ENCODE measurements at regions not wholly inside any gene's neighbourhood (a gene's known extent, or its start where the extent isn't known, plus 50 kb on each side); places are given as distances from the start of the nearest gene placed in this dataset.

DNA sequence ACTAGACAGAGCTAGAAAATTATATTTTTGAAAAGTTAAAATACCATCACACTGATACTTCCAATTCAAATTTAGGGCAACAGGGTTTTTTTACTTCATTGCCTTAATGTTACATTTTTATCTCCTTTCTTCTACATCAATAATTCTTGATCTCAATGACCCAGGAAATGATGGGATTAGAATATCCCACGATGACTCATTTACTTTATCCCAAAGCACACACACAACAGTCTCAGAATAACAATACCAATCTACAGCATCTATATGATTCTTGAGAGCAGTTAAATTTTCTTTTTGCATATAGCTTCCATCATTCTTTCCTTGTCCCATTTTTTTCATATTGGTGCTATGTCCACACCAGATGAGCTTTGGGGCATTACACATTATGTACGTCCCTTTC lies 98.4 kb upstream of the EEPD1 start:
- Histone ChIP-seq H3K27ac (ENCODE audit: low read depth, low read length) (no peak overlapping the region), H3K27me3 (ENCODE audit: control insufficient read depth, low read length) (no peaks in the 10 kb centered on the region), H3K9me2 (replicated peaks; ENCODE audit: control insufficient read depth, low read length) (no peaks in the 10 kb centered on the region), H3K79me2 (ENCODE audit: control insufficient read depth, low read length) (no peaks in the 10 kb centered on the region), H3K9me3 (ENCODE audit: control insufficient read depth, insufficient read depth, low read length) (no peaks in the 10 kb centered on the region), H3K4me2 (ENCODE audit: low read length) (no peak overlapping the region), H3K4me3 (ENCODE audit: low read length) (no peak overlapping the region), H4K20me1 (ENCODE audit: control insufficient read depth, insufficient read depth, low read depth, low read length) (no peaks in the 10 kb centered on the region), H3F3A (ENCODE audit: control insufficient read depth, insufficient read depth) (no peaks in the 10 kb centered on the region), H3K36me3 (ENCODE audit: control insufficient read depth, low read length) (no peaks in the 10 kb centered on the region), H3K4me1 (ENCODE audit: control insufficient read depth, low read length) (peaks cover 20% of the 10 kb centered on the region)
- TF ChIP-seq EZH2phosphoT487 (IDR thresholded peaks at IDR 0.05; ENCODE audit: borderline replicate concordance, low read length) = no peak
- TF ChIP-seq, protein P1, sequence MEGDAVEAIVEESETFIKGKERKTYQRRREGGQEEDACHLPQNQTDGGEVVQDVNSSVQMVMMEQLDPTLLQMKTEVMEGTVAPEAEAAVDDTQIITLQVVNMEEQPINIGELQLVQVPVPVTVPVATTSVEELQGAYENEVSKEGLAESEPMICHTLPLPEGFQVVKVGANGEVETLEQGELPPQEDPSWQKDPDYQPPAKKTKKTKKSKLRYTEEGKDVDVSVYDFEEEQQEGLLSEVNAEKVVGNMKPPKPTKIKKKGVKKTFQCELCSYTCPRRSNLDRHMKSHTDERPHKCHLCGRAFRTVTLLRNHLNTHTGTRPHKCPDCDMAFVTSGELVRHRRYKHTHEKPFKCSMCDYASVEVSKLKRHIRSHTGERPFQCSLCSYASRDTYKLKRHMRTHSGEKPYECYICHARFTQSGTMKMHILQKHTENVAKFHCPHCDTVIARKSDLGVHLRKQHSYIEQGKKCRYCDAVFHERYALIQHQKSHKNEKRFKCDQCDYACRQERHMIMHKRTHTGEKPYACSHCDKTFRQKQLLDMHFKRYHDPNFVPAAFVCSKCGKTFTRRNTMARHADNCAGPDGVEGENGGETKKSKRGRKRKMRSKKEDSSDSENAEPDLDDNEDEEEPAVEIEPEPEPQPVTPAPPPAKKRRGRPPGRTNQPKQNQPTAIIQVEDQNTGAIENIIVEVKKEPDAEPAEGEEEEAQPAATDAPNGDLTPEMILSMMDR (IDR thresholded peaks at IDR 0.05; ENCODE audit: low read depth, low read length, poor library complexity, severe bottlenecking) = no peak

DNA sequence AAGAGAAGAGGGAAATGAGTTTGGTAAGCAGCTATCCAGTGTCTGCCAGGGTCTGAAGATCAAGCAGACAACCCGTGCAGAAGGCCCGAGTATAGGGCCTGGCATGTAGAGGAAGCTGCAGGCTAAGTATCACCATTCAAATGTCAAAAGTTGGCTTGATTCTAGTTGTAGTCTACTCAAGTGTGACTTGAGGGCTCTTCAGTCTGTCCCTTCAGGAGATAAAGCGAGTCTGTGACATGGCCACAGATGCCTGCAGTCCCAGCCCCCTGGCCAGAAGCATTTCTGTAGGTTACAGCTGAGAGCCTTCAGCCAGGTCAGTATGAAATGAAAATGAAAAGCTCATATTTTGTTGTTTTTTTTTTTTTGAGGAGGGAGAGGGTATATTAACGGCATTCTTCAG lies 97.8 kb upstream of the EEPD1 start:
- no peak overlapping the region for H3K4me2 ChIP-seq (ENCODE audit: low read length)
- no peaks in the 10 kb centered on the region for H3F3A ChIP-seq (ENCODE audit: control insufficient read depth, insufficient read depth)
- H4K20me1 ChIP-seq (ENCODE audit: control insufficient read depth, insufficient read depth, low read depth, low read length) = no peaks in the 10 kb centered on the region
- no peak for TF ChIP-seq EZH2phosphoT487 (IDR thresholded peaks at IDR 0.05; ENCODE audit: borderline replicate concordance, low read length)
- TF ChIP-seq, protein P1 (IDR thresholded peaks at IDR 0.05; ENCODE audit: low read depth, low read length, poor library complexity, severe bottlenecking) = no peak
- H3K36me3 ChIP-seq (ENCODE audit: control insufficient read depth, low read length) = no peaks in the 10 kb centered on the region
- no peaks in the 10 kb centered on the region for H3K9me3 ChIP-seq (ENCODE audit: control insufficient read depth, insufficient read depth, low read length)
- no peaks in the 10 kb centered on the region for H3K27me3 ChIP-seq (ENCODE audit: control insufficient read depth, low read length)
- H3K4me1 ChIP-seq (ENCODE audit: control insufficient read depth, low read length) = peaks cover 20% of the 10 kb centered on the region
- no peaks in the 10 kb centered on the region for H3K79me2 ChIP-seq (ENCODE audit: control insufficient read depth, low read length)
- no peak overlapping the region for H3K4me3 ChIP-seq (ENCODE audit: low read length)
- no peaks in the 10 kb centered on the region for H3K9me2 ChIP-seq (replicated peaks; ENCODE audit: control insufficient read depth, low read length)
- H3K27ac ChIP-seq (ENCODE audit: low read depth, low read length) = no peak overlapping the region

DNA sequence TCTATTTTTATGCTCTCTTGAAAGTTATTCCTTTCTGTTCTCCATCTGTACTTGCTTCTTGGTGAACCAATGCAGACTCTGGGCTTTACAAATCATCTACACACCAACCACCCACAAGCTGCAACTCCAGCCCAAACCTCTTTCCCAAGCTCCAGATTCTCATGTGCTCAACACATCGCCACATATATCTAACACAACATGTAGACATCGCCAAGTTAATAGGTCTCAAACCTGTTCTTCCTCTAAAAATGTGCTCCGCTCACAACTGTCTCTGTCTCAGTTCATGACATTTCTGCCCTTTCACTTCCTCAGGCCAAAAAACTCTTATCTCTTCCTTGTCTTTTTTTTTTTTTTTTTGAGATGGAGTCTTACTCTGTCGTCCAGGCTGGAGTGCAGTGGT lies 95.7 kb upstream of the EEPD1 start:
- no peak overlapping the region for H3K27ac ChIP-seq (ENCODE audit: low read depth, low read length)
- no peaks in the 10 kb centered on the region for H3K79me2 ChIP-seq (ENCODE audit: control insufficient read depth, low read length)
- H3F3A ChIP-seq (ENCODE audit: control insufficient read depth, insufficient read depth) = no peaks in the 10 kb centered on the region
- H3K36me3 ChIP-seq (ENCODE audit: control insufficient read depth, low read length) = no peaks in the 10 kb centered on the region
- no peaks in the 10 kb centered on the region for H3K27me3 ChIP-seq (ENCODE audit: control insufficient read depth, low read length)
- H3K9me2 ChIP-seq (replicated peaks; ENCODE audit: control insufficient read depth, low read length) = no peaks in the 10 kb centered on the region
- peak overlapping the region; percentile 33 for H3K4me3 ChIP-seq (ENCODE audit: low read length)
- H3K9me3 ChIP-seq (ENCODE audit: control insufficient read depth, insufficient read depth, low read length) = no peaks in the 10 kb centered on the region
- no peaks in the 10 kb centered on the region for H4K20me1 ChIP-seq (ENCODE audit: control insufficient read depth, insufficient read depth, low read depth, low read length)
- TF ChIP-seq, protein P1 (IDR thresholded peaks at IDR 0.05; ENCODE audit: low read depth, low read length, poor library complexity, severe bottlenecking) = no peak
- TF ChIP-seq EZH2phosphoT487 (IDR thresholded peaks at IDR 0.05; ENCODE audit: borderline replicate concordance, low read length) = no peak
- peaks cover 20% of the 10 kb centered on the region for H3K4me1 ChIP-seq (ENCODE audit: control insufficient read depth, low read length)
- peak overlapping the region; percentile 45 for H3K4me2 ChIP-seq (ENCODE audit: low read length)

Measured in DOHH2 (cell line).